Left ventricle myocardium superior (tissue), 1 donor: ENCODE measurements at regions not wholly inside any gene's neighbourhood (a gene's known extent, or its start where the extent isn't known, plus 50 kb on each side); places are given as distances from the start of the nearest gene placed in this dataset.

Experiments
- ATAC-seq: fragments of 200-7000 bp; cut with Tn5 transposase; one replicate; pipeline ENCODE4 v1.9.1; 2020; ENCODE audit warnings: mild to moderate bottlenecking, moderate library complexity
- DNase-seq: peaks from one replicate; pipeline ENCODE4 v3.0.0-alpha.2; 2020
- intact Hi-C: fragments of 100-400 bp; cut with micrococcal nuclease; formaldehyde crosslinking; loops from one replicate; pipeline ENCODE4 v1.11.0; 2022
- donor health status: DM: no; HTN: yes; CAD: no; lungs with severe emphysema.

GRCh38 chr3:189038773-189039745 is 132.7 kb upstream of the TPRG1 start:
- intact Hi-C loops, result no loop called here
- ATAC-seq, result no peak
- DNase-seq, result no peak

DNA sequence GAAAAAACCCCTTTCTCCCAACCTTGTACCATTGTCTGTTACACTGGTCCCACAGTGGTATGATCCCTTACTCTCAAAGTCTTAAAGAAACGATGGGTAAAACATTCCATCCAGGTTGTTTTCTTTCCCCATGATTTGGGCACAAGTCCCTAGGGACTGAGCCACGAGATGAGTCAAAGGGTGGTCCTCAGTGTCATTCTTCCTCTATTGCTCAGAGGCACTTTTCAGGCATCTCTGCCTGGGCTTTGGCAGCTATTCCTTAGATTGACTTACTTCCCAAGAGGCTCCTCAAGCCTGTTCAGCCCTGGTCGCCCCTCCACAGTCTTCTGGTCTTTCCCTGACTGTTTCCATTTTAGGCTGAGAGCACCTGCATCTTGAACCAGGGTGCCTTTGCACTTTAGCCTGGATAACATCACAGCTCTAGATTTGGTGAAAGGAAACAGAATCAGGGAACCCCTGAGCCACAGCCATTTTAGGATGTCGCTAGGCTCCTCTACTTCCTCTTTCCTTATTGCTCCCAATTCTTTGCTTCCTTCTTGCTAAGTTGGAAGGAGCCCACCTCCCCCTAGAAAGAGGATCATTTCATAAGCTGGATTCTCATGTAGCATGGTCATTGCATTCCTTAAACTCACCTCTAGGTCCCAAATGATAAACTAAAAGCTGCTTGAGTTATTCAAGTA is 131.0 kb upstream of the TPRG1 start:
- no peak for DNase-seq
- intact Hi-C loops, result no loop called here
- ATAC-seq, result no peak

GRCh38 chr3:189041482-189042090 is 130.2 kb upstream of the TPRG1 start:
- peak; percentile 31 for ATAC-seq
- intact Hi-C loops, result no loop called here
- no peak for DNase-seq

- no peak for ATAC-seq
- no peak for DNase-seq
- intact Hi-C loops, result no loop called here
These were observed 128.9 kb upstream of the TPRG1 start for GRCh38 chr3:189042832-189043231.

GRCh38 chr3:189049458-189050236 is 122.1 kb upstream of the TPRG1 start:
- ATAC-seq, result no peak
- intact Hi-C loops, result no loop called here
- no peak for DNase-seq

- no peak for DNase-seq
- ATAC-seq, result no peak
- intact Hi-C loops, result no loop called here
These were observed 118.4 kb upstream of the TPRG1 start for GRCh38 chr3:189053322-189053721.

- ATAC-seq (peak; percentile 32), DNase-seq (no peak)
- intact Hi-C loops, result no loop called here
These were observed 115.0 kb upstream of the TPRG1 start for GRCh38 chr3:189056646-189057335.

- DNase-seq, result no peak
- no peak for ATAC-seq
- intact Hi-C loops, result no loop called here
These were observed 114.4 kb upstream of the TPRG1 start for GRCh38 chr3:189057369-189057768.

DNA sequence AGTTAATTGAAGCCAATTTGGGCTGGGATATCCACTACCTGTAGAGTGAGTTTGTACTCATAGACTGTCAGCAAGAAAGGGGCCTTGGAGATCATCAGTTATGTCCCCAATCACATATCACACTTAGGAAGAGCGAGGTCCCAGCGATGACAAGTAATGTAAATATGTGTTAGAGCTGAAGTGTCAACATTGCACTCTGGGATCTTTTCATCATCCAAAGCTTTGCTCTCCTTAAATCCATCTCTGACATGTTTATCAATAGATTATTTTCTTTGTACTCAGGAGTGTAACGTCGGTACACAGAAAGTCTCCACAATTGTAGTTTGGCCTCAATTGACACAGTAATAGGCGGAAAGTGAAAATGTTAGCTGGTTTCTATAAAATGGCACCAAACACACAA is 113.7 kb upstream of the TPRG1 start:
- intact Hi-C loops, result no loop called here
- DNase-seq, result no peak
- no peak for ATAC-seq

DNA sequence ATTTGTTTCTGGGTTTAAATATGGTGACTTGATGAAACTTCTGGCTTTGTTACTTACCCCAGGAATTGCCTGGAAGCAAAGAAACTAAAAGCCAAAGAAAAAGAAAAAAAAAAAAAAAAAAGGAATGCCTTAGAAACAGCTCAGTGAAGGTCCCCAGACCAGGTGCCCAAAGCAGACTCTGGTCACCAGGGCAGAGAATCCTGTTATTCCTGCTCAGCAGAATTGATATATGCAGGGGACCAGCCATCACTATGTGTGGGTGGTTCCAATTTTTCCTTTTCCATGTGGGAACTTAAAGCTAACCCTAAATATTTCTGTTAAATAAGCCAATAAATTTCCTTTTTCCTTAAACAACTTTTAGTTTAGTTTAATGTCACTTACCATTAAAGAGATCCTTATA is 100.8 kb upstream of the TPRG1 start:
- intact Hi-C loops, result no loop called here
- no peak for DNase-seq
- ATAC-seq, result no peak

GRCh38 chr3:189071446-189071845 is 100.3 kb upstream of the TPRG1 start:
- intact Hi-C loops, result no loop called here
- DNase-seq (no peak), ATAC-seq (no peak)

DNA sequence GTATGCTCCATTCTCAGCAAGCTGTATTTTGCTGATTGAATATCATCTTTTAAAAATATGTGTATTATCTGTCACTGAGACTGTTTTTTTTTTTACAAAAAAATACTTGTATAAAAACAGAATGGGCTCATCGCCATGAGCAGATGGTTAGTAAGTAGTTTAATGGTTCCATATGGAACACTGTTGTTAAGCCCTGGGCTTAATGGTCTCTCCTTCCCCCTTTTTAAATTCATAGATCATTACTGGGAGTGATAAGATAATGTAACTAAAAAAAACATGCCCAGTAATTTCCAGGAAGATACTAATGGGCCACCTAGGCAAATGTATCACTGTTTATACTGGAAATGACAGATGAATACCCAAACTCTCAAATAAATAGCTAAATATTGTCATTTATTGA is 95.3 kb upstream of the TPRG1 start:
- ATAC-seq, result no peak
- intact Hi-C loops, result no loop called here
- no peak for DNase-seq

- DNase-seq (no peak), ATAC-seq (no peak)
- intact Hi-C loops, result no loop called here
These were observed 91.0 kb upstream of the TPRG1 start for GRCh38 chr3:189080745-189081144.

DNA sequence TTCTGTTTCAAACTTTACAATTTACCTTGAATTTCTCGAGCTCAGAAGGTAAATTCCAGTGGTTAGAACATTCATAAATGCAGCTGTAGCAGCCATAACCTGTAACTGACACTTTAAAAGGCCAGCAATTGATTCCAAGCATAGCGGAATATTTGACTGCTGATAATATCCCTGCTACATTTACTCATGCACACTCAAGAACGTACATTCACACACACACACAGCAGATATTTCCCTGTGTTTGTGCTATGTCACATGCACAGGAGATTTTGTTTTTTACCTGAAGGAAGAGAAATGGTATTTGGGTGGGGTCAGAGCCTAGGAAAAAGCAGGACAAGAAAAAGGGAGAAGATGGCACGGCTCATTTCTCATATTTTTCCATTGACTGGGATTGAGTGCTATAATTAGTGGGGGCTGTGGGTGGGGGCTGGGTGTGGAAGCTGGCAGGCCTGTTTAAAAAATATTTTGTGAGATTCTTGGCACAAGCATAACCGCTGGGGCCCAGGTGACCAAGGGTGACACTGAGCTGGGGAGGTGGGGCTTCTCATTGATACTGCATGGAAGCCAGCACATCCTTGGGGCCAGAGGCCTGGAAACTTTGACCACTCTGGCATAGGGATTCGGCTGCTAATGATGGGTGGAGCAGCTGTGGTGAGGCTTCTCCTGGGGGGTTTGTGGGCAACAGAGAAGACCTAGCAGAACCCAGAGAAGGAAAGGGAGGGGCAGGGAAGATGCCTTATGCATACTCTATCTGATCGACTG is 88.9 kb upstream of the TPRG1 start:
- ATAC-seq (no peak), DNase-seq (no peak)
- intact Hi-C loops, result no loop called here

DNA sequence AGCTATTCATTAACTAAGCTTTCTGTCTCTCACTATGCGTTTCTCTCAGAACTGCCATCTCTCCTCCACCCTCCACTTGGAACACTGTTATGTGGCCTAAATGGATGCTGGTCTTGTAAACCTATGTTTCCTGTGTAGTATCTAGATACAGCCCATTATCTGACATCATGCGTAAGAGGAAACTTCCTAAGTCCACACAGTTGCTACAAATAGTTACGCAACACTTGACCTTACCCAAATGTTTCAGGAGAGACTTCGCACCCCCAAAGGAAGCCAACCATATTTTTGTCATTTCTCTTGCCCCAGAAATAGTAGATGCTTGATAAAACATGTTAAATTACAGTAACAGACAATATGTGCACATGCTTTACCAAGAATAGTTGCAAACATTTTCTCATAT is 87.2 kb upstream of the TPRG1 start:
- no peak for ATAC-seq
- DNase-seq, result no peak
- intact Hi-C loops, result no loop called here

- intact Hi-C loops, result no loop called here
- ATAC-seq (no peak), DNase-seq (no peak)
These were observed 79.2 kb upstream of the TPRG1 start for GRCh38 chr3:189092547-189092946.

- DNase-seq (no peak), ATAC-seq (no peak)
- intact Hi-C loops, result no loop called here
These were observed 77.2 kb upstream of the TPRG1 start for GRCh38 chr3:189094539-189094938.

GRCh38 chr3:189096092-189096491 is 75.7 kb upstream of the TPRG1 start:
- intact Hi-C loops, result no loop called here
- DNase-seq (no peak), ATAC-seq (no peak)
